GM21619 (cell line): ENCODE measurements at regions not wholly inside any gene's neighbourhood (a gene's known extent, or its start where the extent isn't known, plus 50 kb on each side); places are given as distances from the start of the nearest gene placed in this dataset.

Source experiments
- ATAC-seq: cut with Tn5 transposase; IDR thresholded peaks from one replicate; pipeline ENCODE4 v1.9.1; 2021; ENCODE audit not compliant: unreplicated experiment

GRCh38 chr2:138959031-138959430 lies 178.8 kb upstream of the NXPH2 start:
- no peak for ATAC-seq

GRCh38 chr2:138956116-138956515 lies 175.9 kb upstream of the NXPH2 start:
- ATAC-seq: no peak

- ATAC-seq: no peak
Measured at GRCh38 chr2:138950486-138950885, 170.3 kb upstream of the NXPH2 start.

DNA sequence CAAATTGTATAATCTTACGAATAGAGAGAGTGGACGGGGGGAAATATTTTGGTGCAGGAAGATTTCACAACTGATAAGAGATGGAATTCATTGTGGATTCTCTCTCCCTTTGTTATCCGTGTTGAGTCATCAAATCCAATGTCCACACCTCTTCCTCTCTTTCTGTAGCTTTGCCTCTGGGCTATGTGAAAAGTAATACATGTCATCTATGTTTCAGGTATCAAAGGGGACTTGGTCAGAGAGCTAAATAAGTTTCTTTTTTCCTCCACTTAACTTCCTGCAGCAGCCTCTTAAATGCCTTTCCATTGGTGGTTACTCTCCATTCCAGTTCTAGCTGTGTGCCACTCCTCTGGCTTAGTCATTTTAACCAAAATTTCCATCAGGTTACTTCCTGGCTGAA lies 169.3 kb upstream of the NXPH2 start:
- no peak for ATAC-seq

GRCh38 chr2:138948070-138948539 lies 167.9 kb upstream of the NXPH2 start:
- ATAC-seq: peak; percentile 76

DNA sequence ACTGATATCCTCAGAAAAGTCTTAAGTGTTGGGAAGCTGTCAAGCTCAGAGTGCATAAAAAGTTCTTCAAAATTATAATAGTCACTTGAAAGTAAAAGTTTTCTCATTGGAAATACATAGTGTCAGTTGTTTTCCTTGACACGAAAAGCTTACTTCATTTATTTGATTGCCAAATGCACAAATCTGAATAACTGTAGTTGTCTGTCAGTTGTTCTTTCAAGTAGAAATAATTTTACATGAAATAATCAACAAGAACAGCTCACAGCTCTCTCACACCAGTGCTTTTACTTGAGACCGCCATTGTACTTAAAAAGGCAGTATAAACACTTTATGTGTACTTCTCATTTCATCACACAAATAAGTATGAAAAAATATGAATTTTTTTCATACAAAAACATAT lies 163.3 kb upstream of the NXPH2 start:
- no peak for ATAC-seq

GRCh38 chr2:138942466-138942865 lies 162.3 kb upstream of the NXPH2 start:
- no peak for ATAC-seq

DNA sequence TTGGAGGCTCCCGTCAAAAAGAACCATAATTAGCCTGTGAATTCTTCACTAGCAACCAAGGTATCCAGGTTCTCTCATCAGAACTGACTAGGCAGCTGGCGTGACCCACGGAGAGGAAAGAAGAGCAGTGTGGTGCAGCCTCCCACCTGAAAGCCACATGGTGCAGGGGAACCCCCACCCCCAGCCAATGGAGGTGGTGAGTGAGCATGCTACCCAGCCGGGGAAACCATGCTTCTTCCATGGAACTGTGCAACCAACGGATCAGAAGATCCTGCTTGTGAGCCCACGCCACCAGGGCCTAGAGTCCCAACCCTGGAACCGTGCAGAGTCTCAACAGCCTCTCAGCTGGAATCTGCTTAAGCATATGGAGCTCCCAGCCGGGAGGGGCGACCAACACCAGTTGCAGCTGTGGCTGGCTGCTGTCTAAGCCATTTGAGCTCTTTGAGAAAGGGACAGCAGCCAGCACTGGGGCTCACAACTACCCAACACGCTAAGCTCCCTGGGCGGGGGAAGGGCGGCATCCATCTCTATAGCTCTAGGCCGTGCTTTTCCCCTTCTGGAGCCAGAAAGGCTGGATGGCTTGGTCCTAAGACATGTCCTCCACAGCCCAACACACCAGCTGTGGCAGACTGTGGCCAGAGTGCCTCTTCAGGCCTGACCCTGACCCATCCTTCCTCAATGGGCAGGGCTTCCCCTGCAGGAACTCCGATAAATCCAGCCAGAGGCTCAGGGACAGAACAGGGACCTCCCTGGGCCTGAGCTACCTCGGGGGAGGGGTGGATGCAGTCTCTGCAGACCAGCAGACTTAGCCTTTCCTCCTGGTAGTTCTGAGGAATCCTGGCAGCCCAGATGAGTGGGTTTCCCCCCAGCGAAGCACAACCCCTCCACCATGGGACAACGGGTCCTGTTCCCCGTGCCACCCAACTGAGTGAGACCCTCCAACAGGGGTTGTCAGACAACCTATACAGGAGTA lies 151.4 kb upstream of the NXPH2 start:
- no peak for ATAC-seq

DNA sequence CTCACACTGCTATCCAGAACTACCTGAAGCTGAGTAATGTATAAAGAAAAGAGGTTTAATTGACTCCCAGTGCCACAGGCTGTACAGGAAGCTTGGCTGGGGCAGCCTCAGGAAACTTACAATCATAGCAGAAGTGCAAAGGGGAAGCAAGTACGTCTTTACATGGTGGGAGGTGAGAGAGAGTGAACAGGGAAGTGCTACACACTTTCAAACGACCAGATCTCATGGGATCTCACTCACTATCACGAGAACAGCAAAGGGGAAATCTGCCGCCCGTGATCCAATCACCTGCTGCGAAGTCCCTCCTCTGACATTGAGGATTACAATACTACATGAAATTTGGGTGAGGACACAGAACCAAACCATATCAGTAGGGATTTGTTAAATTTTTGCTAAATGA lies 150.4 kb upstream of the NXPH2 start:
- ATAC-seq: no peak

DNA sequence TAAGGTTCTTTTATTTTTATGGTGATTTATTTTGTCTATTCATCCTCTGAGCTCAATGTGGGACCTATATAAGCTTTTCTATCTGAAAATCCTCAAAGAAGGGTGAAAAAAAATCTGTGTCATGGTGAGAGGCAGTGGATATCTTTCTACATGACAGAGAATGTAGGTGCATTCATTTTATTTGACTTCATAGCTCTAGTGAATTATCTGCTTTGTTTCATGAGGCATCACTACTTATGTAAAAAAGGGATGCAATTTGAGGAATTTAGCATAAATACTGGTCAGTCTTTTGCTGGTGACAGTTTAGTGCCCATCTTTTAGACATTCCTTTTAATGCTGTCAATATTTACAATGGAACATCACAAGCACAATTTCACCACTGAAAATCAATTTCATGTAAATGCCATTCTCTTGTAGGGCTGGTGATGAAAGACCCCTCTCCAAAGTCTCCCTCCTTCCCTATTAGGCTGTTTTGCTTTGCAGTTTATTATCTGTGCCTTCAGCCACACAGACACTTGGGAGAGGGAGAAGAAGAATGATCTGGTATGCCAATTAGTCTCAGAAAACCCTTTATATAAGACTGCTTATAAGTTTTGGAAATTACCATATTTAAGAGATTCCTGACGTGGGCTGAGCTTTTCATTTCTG lies 148.3 kb upstream of the NXPH2 start:
- ATAC-seq: no peak

DNA sequence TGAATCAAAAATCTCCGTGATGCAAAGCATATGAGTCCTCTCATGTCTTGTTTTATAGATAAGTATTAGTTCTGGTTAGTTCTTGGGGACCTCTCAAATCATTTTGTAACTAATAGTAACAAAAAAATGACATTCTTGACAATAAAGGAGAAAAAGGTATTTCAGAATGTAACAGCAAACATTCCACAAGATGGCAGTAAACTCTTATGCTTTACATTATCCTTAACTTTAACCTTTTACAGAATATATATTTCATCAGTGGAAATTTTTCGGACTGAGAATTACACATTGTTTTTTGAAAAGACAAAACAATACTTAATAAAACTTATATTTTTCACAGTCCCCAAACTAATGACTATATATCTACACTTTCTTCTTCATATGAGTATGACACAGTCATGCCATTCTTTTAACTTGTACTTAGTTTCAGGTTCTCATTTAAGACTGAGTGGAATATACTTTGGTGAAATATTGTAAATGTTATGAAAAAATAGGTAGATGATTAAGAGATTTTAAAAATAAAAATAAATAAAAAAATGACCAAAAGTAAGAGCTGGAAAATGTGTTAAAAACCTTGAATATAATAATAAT lies 142.9 kb upstream of the NXPH2 start:
- no peak for ATAC-seq

DNA sequence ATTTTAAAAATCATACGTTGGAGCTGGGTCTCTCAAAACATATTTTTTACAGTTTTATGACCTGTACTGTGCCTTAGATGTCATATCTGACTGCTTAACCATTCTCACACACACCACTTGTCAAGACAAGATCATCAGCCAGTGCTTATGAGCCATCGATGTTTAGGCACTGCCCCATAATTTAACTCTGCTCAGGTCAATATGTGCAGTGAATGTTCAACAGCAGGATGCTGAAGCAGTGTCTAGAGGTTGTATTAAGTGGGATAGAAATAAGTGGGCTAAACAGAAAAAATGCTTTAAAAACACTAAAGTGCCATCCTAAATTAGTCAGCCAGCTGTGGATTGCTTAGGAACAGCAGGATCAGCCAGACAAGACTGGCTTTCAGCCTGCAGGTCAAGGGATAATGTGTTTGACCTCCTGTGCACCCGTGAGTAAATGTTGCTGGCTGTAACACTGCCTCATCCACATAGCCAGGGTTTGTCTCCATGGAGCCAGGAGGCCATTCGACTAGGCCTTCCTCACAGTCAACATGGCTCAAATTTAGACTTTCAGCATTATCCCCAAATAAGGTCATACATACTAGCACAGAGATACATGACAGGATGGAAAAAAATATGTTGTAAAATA lies 139.0 kb upstream of the NXPH2 start:
- ATAC-seq: no peak

- ATAC-seq: no peak
Measured at GRCh38 chr2:138910427-138910826, 130.2 kb upstream of the NXPH2 start.

- ATAC-seq: no peak
Measured at GRCh38 chr2:138906549-138906948, 126.4 kb upstream of the NXPH2 start.

- no peak for ATAC-seq
Measured at GRCh38 chr2:138902239-138902871, 122.2 kb upstream of the NXPH2 start.

GRCh38 chr2:138901530-138901929 lies 121.3 kb upstream of the NXPH2 start:
- no peak for ATAC-seq

DNA sequence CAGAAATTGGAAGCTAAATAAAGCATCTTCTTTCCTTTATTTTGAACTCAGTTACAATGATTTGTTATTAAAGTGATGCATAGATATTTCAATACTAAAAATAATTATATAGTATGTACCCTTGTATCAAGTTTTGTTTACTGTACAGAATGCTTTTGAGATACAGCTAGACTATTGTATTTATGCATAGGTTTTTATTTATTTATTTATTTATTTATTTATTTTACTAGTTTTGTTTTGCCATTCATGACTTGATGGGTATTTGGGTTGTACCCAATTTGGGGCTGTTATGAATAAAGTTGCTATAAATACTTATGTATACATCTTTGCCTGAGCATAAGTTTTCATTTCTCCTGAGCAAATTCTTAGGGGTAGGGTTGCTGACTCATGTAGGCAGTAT lies 118.7 kb upstream of the NXPH2 start:
- ATAC-seq: no peak

- no peak for ATAC-seq
Measured at GRCh38 chr2:138897274-138897673, 117.1 kb upstream of the NXPH2 start.

- no peak for ATAC-seq
Measured at GRCh38 chr2:138893746-138894145, 113.6 kb upstream of the NXPH2 start.

GRCh38 chr2:138881126-138881525 lies 100.9 kb upstream of the NXPH2 start:
- no peak for ATAC-seq

GRCh38 chr2:138879931-138880330 lies 99.7 kb upstream of the NXPH2 start:
- ATAC-seq: no peak
